HEK293 (cell line): ENCODE measurements at regions not wholly inside any gene's neighbourhood (a gene's known extent, or its start where the extent isn't known, plus 50 kb on each side); places are given as distances from the start of the nearest gene placed in this dataset.

Experiments
- CTCF ChIA-PET: fragments of 350-600 bp; formaldehyde crosslinking; extraction: SDS; loops from one replicate; lab custom pipeline; 2021; ENCODE audit warnings: antibody characterized with exemption; lab: Yijun Ruan, JAX
- POLR2A ChIA-PET: fragments of 300-600 bp; formaldehyde crosslinking; extraction: SDS; loops from one replicate; lab custom pipeline; 2020; ENCODE audit warnings: antibody characterized with exemption, inconsistent platforms; lab: Yijun Ruan, JAX
- H3K27ac ChIP-seq: fragments of 200-500 bp; sonication (Bioruptor generic); 2 replicates; pipeline ENCODE4 v1.5.1; 2014; ENCODE audit warnings: low read depth, low read length, control low read depth, inconsistent platforms; ENCODE audit errors: extremely low read depth
- H3K36me3 ChIP-seq, 2 experiments: fragments of 200-500 bp in 1 of 2; sonication (Bioruptor generic) in 1 of 2; 1 replicate in 1 of 2; 2 replicates in 1 of 2; pipeline ENCODE4 v1.5.1; 2014 to 2017; ENCODE audit warnings: inconsistent platforms in 2 of 2, low read length in 2 of 2; ENCODE audit not compliant: control insufficient read depth in 2 of 2, insufficient read depth in 1 of 2
- H3K4me1 ChIP-seq: fragments of 200-500 bp; sonication (Bioruptor generic); 2 replicates; pipeline ENCODE4 v1.5.1; 2014; ENCODE audit warnings: mild to moderate bottlenecking, low read length, inconsistent platforms; ENCODE audit not compliant: control insufficient read depth, insufficient read depth
- H3K4me3 ChIP-seq: 2 replicates; pipeline ENCODE4 v1.5.1; 2011; ENCODE audit warnings: low read depth, mild to moderate bottlenecking, control low read depth, low read length, moderate library complexity
- H3K9me3 ChIP-seq: fragments of 200-500 bp; sonication (Bioruptor generic); 2 replicates; pipeline ENCODE4 v1.5.1; 2014; ENCODE audit warnings: low read depth, low read length, inconsistent platforms; ENCODE audit not compliant: control insufficient read depth, insufficient read depth
- EGR2 ChIP-seq: fragments of 450-650 bp; formaldehyde crosslinking; IDR thresholded peaks from 2 replicates; pipeline ENCODE4 v1.5.1; 2016; ENCODE audit warnings: low read depth, missing biosample characterization, missing genetic modification characterization
- GLIS2 ChIP-seq: fragments of 450-650 bp; formaldehyde crosslinking; IDR thresholded peaks from 2 replicates; pipeline ENCODE4 v1.5.1; 2016; ENCODE audit warnings: missing biosample characterization, missing genetic modification characterization
- PRDM6 ChIP-seq: fragments of 450-650 bp; formaldehyde crosslinking; IDR thresholded peaks from 2 replicates; pipeline ENCODE4 v1.5.1; 2017; ENCODE audit warnings: missing biosample characterization, missing genetic modification characterization
- SALL2 ChIP-seq: fragments of 450-650 bp; formaldehyde crosslinking; IDR thresholded peaks from 2 replicates; pipeline ENCODE4 v1.5.0; 2017; ENCODE audit warnings: missing biosample characterization, mild to moderate bottlenecking, missing genetic modification characterization, borderline replicate concordance
- SCRT2 ChIP-seq: fragments of 450-650 bp; formaldehyde crosslinking; IDR thresholded peaks from 2 replicates; pipeline ENCODE4 v1.5.1; 2016; ENCODE audit warnings: missing biosample characterization, missing genetic modification characterization
- ZBTB20 ChIP-seq: fragments of 450-650 bp; formaldehyde crosslinking; IDR thresholded peaks from 2 replicates; pipeline ENCODE4 v1.5.1; 2016; ENCODE audit warnings: missing biosample characterization, missing genetic modification characterization
- ZNF2 ChIP-seq: fragments of 450-650 bp; formaldehyde crosslinking; IDR thresholded peaks from 2 replicates; pipeline ENCODE4 v1.5.1; 2016; ENCODE audit warnings: missing biosample characterization, missing genetic modification characterization
- ZNF335 ChIP-seq: fragments of 450-650 bp; formaldehyde crosslinking; conservative IDR thresholded peaks from 2 replicates; pipeline ENCODE4 v1.5.1; 2016; ENCODE audit warnings: missing biosample characterization, missing genetic modification characterization
- ZNF354C ChIP-seq: fragments of 450-650 bp; formaldehyde crosslinking; IDR thresholded peaks from 2 replicates; pipeline ENCODE4 v1.5.1; 2016; ENCODE audit warnings: missing biosample characterization, missing genetic modification characterization, low read depth, borderline replicate concordance
- ZNF394 ChIP-seq: fragments of 450-650 bp; formaldehyde crosslinking; IDR thresholded peaks from 2 replicates; pipeline ENCODE4 v1.5.1; 2016; ENCODE audit warnings: missing biosample characterization, missing genetic modification characterization, mild to moderate bottlenecking, moderate library complexity, borderline replicate concordance
- ZNF423 ChIP-seq: fragments of 450-650 bp; formaldehyde crosslinking; IDR thresholded peaks from 2 replicates; pipeline ENCODE4 v1.5.1; 2016; ENCODE audit warnings: missing biosample characterization, missing genetic modification characterization
- ZNF426 ChIP-seq: fragments of 450-650 bp; formaldehyde crosslinking; IDR thresholded peaks from 2 replicates; pipeline ENCODE4 v1.5.1; 2017; ENCODE audit warnings: missing biosample characterization, missing genetic modification characterization, mild to moderate bottlenecking, inconsistent platforms, moderate library complexity
- ZNF473 ChIP-seq: fragments of 450-650 bp; formaldehyde crosslinking; IDR thresholded peaks from 2 replicates; pipeline ENCODE4 v1.5.1; 2017; ENCODE audit warnings: missing biosample characterization, missing genetic modification characterization
- ZNF624 ChIP-seq: fragments of 450-650 bp; formaldehyde crosslinking; IDR thresholded peaks from 2 replicates; pipeline ENCODE4 v1.5.1; 2017; ENCODE audit warnings: missing biosample characterization, missing genetic modification characterization
- ZNF658 ChIP-seq: fragments of 450-650 bp; formaldehyde crosslinking; IDR thresholded peaks from 2 replicates; pipeline ENCODE4; 2016; ENCODE audit warnings: missing biosample characterization, missing genetic modification characterization
- ZNF837 ChIP-seq: fragments of 450-650 bp; formaldehyde crosslinking; IDR thresholded peaks from 2 replicates; pipeline ENCODE4 v1.5.1; 2016; ENCODE audit warnings: missing biosample characterization, missing genetic modification characterization
- TF ChIP-seq, protein P1 (sequence below): fragments of 450-650 bp; IDR thresholded peaks from 2 replicates; pipeline ENCODE4 v1.5.1; 2018; ENCODE audit warnings: missing biosample characterization, mild to moderate bottlenecking, missing genetic modification characterization
- TF ChIP-seq, protein P2 (sequence below): fragments of 450-650 bp; formaldehyde crosslinking; IDR thresholded peaks from 2 replicates; pipeline ENCODE4 v1.5.1; 2016; ENCODE audit warnings: missing biosample characterization, missing genetic modification characterization
- TF ChIP-seq, protein P3 (sequence below): fragments of 450-650 bp; formaldehyde crosslinking; conservative IDR thresholded peaks from 2 replicates; pipeline ENCODE4 v1.5.1; 2016; ENCODE audit warnings: low read depth, missing biosample characterization, missing genetic modification characterization
- TF ChIP-seq, protein P4 (sequence below): fragments of 450-650 bp; formaldehyde crosslinking; IDR thresholded peaks from 2 replicates; pipeline ENCODE4 v1.5.1; 2017; ENCODE audit warnings: missing biosample characterization, missing genetic modification characterization

DNA sequence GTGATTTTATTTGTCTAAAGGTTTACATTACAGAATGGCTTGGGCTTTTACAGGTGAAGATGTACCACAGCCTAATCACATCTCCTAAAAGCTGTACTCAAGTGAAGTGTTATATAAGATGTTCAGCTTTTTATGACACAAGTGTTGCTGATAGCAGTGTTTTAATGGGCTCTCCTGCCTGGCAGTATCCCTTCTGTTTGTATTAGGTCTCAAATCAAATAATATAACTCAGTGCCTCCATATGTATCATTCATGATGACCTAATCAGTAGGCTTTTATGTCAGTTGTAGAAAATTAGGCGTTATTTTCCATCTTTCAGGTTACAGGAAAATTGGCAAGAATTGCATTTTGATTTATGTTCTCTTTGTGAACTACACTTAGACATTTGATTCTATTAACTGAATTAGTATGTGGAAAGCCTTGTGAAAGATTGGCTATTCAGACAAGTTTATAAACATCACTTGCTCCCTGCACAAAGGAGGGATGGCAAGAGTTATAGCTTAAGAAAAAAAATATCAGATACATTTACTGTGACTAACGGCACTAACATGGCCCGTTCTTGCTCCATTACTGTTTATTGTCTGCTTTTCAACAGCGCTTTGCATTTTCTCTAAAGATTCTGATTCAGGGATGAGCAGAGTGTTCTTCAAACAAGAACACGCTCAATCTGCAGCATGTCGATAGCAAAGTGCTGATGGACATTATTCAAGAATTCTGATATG, 143.7 kb upstream of the DIO2 start:
- H3K36me3 ChIP-seq, result no peaks in the 10 kb centered on the region
- CTCF ChIA-PET, result no interaction called here
- H3K9me3 ChIP-seq, result no peaks in the 10 kb centered on the region
- H3K27ac ChIP-seq, result no peak overlapping the region
- TF ChIP-seq GLIS2 (tag by site-specific recombination) (no peak), ZNF624 (tag by site-specific recombination) (no peak), ZNF837 (no peak), SALL2 (tag by site-specific recombination) (no peak), EGR2 (no peak), ZNF473 (tag by site-specific recombination) (no peak), ZNF423 (tag by site-specific recombination) (no peak), ZNF394 (tag by site-specific recombination) (no peak), ZNF2 (tag by site-specific recombination) (no peak), ZNF658 (tag by site-specific recombination) (no peak), ZNF426 (tag by site-specific recombination) (no peak), PRDM6 (tag by site-specific recombination) (no peak), SCRT2 (tag by site-specific recombination) (no peak), ZNF335 (tag by site-specific recombination) (no peak), ZBTB20 (tag by site-specific recombination) (no peak), ZNF354C (tag by site-specific recombination) (no peak)
- TF ChIP-seq, protein P1, sequence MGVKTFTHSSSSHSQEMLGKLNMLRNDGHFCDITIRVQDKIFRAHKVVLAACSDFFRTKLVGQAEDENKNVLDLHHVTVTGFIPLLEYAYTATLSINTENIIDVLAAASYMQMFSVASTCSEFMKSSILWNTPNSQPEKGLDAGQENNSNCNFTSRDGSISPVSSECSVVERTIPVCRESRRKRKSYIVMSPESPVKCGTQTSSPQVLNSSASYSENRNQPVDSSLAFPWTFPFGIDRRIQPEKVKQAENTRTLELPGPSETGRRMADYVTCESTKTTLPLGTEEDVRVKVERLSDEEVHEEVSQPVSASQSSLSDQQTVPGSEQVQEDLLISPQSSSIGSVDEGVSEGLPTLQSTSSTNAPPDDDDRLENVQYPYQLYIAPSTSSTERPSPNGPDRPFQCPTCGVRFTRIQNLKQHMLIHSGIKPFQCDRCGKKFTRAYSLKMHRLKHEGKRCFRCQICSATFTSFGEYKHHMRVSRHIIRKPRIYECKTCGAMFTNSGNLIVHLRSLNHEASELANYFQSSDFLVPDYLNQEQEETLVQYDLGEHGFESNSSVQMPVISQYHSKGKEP, result no peak
- TF ChIP-seq, protein P2, sequence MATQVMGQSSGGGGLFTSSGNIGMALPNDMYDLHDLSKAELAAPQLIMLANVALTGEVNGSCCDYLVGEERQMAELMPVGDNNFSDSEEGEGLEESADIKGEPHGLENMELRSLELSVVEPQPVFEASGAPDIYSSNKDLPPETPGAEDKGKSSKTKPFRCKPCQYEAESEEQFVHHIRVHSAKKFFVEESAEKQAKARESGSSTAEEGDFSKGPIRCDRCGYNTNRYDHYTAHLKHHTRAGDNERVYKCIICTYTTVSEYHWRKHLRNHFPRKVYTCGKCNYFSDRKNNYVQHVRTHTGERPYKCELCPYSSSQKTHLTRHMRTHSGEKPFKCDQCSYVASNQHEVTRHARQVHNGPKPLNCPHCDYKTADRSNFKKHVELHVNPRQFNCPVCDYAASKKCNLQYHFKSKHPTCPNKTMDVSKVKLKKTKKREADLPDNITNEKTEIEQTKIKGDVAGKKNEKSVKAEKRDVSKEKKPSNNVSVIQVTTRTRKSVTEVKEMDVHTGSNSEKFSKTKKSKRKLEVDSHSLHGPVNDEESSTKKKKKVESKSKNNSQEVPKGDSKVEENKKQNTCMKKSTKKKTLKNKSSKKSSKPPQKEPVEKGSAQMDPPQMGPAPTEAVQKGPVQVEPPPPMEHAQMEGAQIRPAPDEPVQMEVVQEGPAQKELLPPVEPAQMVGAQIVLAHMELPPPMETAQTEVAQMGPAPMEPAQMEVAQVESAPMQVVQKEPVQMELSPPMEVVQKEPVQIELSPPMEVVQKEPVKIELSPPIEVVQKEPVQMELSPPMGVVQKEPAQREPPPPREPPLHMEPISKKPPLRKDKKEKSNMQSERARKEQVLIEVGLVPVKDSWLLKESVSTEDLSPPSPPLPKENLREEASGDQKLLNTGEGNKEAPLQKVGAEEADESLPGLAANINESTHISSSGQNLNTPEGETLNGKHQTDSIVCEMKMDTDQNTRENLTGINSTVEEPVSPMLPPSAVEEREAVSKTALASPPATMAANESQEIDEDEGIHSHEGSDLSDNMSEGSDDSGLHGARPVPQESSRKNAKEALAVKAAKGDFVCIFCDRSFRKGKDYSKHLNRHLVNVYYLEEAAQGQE, result no peak
- TF ChIP-seq, protein P3, sequence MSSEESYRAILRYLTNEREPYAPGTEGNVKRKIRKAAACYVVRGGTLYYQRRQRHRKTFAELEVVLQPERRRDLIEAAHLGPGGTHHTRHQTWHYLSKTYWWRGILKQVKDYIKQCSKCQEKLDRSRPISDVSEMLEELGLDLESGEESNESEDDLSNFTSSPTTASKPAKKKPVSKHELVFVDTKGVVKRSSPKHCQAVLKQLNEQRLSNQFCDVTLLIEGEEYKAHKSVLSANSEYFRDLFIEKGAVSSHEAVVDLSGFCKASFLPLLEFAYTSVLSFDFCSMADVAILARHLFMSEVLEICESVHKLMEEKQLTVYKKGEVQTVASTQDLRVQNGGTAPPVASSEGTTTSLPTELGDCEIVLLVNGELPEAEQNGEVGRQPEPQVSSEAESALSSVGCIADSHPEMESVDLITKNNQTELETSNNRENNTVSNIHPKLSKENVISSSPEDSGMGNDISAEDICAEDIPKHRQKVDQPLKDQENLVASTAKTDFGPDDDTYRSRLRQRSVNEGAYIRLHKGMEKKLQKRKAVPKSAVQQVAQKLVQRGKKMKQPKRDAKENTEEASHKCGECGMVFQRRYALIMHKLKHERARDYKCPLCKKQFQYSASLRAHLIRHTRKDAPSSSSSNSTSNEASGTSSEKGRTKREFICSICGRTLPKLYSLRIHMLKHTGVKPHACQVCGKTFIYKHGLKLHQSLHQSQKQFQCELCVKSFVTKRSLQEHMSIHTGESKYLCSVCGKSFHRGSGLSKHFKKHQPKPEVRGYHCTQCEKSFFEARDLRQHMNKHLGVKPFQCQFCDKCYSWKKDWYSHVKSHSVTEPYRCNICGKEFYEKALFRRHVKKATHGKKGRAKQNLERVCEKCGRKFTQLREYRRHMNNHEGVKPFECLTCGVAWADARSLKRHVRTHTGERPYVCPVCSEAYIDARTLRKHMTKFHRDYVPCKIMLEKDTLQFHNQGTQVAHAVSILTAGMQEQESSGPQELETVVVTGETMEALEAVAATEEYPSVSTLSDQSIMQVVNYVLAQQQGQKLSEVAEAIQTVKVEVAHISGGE (tag by site-specific recombination), result no peak
- TF ChIP-seq, protein P4, sequence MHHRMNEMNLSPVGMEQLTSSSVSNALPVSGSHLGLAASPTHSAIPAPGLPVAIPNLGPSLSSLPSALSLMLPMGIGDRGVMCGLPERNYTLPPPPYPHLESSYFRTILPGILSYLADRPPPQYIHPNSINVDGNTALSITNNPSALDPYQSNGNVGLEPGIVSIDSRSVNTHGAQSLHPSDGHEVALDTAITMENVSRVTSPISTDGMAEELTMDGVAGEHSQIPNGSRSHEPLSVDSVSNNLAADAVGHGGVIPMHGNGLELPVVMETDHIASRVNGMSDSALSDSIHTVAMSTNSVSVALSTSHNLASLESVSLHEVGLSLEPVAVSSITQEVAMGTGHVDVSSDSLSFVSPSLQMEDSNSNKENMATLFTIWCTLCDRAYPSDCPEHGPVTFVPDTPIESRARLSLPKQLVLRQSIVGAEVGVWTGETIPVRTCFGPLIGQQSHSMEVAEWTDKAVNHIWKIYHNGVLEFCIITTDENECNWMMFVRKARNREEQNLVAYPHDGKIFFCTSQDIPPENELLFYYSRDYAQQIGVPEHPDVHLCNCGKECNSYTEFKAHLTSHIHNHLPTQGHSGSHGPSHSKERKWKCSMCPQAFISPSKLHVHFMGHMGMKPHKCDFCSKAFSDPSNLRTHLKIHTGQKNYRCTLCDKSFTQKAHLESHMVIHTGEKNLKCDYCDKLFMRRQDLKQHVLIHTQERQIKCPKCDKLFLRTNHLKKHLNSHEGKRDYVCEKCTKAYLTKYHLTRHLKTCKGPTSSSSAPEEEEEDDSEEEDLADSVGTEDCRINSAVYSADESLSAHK (tag by site-specific recombination), result no peak
- POLR2A ChIA-PET, result no interaction called here
- no peaks in the 10 kb centered on the region for H3K4me1 ChIP-seq
- no peak overlapping the region for H3K4me3 ChIP-seq
